Dermis microvascular lymphatic vessel endothelial cell (primary cell): ENCODE measurements at regions not wholly inside any gene's neighbourhood (a gene's known extent, or its start where the extent isn't known, plus 50 kb on each side); places are given as distances from the start of the nearest gene placed in this dataset.

Experiments used
- DNase-seq, 2 donors: peaks; one replicate each; pipeline versions ENCODE4 v3.0.0 to v3.0.0-alpha.2; 2010; ENCODE audit warnings: low read depth in 2 of 2

DNA sequence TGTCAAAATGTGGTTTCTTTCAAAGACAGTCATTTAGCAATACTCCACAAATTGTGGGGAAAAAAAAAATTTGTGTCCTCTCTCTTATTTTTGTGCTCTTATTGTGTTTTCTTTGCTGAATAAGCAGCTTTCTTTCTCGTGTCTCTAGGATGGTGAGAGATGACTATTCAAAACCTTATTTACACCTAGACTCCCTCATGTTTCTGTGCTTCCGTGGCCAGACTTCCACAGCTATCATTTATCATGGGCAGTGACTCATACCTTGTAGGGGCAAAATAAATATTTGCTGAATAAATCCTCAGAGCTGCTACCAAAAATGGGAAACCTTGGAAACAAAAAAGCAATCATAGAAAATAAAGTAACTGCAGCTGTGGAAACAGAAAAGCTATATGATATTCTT is 204.9 kb upstream of the MIR17HG start:
- DNase-seq, result no peak

GRCh38 chr13:91144054-91144453 is 203.4 kb upstream of the MIR17HG start:
- DNase-seq, result no peak

DNA sequence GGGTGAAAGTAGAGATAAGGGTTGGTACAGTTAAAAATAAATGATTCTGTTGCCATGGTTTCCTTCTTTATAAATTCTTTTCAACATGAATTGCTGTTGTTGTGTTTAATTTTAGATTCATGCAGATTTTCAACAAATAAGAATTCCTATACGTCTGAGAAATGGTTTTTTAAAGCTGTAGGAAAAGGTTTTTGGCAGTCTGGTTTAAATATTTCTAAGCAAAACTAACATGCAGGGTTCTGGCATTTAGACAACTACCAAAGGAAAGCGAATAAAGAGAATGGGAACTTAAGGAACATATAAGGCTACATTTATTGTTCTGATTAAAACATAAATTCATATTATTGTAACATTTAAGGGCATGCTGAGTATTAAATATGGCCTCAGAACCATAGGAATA is 203.0 kb upstream of the MIR17HG start:
- DNase-seq, result no peak

DNA sequence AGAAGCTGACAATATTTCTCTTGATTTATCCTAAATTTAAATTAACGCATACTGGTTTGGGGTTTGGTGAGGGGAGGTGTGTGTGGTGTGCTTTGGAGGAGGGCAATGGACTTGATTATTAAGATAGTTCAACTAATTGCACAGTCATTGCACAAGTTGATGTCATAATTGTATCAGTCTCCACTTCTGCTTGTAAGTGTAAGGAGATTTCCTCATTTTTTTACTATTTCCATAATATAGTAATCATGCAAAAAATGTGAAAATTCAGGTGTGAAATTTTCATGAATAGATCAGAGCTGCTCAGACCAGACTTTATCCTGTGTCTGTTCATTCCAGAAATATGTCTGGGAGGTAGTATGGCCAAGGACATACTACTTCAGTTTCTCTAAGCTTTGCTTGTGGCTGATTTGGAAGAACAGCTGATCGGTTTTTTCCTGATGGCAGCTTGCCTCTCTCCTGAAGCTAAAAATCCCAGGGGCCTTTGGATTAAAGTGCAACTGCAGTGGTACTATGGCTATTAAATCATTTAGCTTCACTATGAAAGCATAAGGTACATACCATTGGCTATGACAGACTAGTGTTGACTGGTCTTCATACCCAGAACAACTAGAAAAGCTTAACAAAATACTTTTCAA is 201.8 kb upstream of the MIR17HG start:
- DNase-seq, result no peak

- no peak for DNase-seq
These were observed 200.9 kb upstream of the MIR17HG start for GRCh38 chr13:91146601-91147000.

GRCh38 chr13:91148098-91148497 is 199.4 kb upstream of the MIR17HG start:
- DNase-seq, result no peak

GRCh38 chr13:91151921-91152320 is 195.6 kb upstream of the MIR17HG start:
- DNase-seq, result no peak

- DNase-seq, result no peak
These were observed 194.1 kb upstream of the MIR17HG start for GRCh38 chr13:91153372-91153771.

DNA sequence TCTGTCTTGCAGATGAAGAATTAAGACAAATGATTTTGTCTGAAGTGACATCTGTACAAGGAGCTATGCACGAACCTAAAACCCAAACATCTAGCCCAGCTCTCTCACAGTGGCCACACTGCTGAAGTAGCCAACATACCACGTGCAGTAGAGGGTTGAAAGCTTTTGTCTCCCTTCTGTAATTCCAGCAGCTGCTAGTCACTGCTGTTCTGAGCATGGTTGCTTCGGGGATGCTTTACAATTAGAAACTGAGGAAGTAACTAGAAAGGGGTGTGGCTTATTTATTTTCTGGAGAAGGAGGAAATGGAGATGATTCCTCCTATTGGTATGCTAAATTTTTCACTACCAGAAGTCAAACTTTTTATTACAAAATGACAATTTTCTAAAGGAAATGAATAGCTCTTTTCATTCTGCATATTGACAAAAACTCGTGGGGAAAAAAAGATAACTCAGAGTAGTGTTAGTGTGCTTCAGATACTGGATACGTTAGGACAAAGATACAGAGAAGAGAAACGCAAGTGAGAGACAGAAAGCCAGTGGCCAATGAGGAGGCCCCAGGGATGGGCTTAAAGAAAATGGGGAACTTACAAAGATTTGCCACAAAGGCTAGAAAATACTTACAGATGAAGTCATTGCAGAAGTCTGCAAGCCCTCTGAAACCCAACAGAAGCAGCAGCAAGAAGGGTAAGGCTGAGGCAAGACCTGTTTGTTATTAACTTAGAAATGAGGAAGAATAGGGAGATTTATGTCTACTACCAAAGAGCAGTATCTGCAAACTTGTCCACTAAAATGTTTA is 192.7 kb upstream of the MIR17HG start:
- DNase-seq, result no peak

- DNase-seq, result no peak
These were observed 191.9 kb upstream of the MIR17HG start for GRCh38 chr13:91155512-91156114.

DNA sequence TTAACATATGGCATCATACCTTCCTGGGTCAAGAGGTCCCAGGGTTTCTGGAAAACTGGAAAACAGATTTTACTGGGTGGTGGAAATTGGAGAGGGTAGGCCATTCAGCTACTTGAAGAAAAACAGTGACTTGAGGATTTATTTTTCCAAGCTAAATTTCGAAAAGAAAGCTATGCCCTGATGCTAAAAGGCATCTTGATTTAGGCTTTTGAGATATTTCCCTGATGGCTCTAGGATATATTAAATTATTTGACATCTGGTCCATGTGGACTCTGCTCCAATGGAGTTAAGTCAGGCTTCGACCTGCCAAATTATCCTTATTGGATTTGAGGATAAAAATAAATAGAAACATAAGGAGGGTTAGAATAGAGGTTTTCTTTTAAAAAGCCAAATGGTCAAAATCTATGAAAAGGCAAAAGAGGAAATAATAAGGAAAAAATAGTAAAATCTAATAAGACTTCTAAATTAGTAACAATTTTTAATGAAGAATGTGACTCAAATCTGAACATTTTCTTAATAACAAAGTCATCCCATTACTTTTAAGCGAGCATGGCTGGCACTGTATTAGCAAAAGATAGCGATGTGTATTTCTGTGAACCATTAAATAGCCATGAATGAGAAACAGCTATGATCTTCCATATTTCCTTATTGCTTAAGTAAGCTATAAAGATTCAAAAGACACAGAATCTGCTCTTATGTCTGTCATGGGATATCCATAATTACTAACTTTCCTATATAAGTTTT is 190.0 kb upstream of the MIR17HG start:
- DNase-seq, result no peak

- no peak for DNase-seq
These were observed 189.5 kb upstream of the MIR17HG start for GRCh38 chr13:91158017-91158395.

DNA sequence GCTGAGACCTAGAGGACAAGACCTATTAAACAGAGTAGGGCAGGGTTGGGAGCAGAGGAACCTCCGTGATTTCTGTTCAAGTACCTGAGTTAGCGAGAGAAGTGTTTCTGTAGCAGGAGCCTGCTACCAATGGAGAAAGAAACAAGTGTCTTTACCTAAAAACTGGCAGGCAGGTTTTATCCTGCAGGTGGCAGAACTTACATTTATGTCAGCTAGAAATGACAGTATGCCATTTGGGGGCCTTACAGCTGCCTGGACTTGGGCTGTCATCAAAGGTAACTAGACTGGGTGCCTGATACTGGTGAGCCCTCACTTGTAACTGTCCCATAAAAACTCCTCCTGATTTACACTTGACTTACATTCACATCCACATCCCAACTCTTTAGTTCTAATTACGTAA is 185.3 kb upstream of the MIR17HG start:
- DNase-seq, result peak; percentile 4 to 16

DNA sequence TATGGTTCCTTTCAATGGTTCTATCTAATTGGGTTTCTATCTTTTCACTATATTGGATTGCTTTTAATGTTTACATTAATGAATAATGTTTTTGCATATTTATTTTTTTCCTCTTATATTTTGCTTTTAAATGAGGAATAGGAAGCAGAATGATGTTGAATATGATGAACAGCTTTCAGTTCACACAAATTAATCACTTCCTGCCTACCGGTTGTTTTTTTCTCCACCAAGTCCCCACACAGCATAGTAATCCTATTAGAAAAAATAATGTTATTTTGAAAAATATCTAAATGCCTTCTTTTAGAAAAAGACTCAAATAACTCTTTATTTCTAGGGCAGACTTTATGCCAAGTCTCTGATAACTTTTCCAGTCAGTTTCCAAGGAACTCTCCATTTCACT is 184.9 kb upstream of the MIR17HG start:
- no peak for DNase-seq

DNA sequence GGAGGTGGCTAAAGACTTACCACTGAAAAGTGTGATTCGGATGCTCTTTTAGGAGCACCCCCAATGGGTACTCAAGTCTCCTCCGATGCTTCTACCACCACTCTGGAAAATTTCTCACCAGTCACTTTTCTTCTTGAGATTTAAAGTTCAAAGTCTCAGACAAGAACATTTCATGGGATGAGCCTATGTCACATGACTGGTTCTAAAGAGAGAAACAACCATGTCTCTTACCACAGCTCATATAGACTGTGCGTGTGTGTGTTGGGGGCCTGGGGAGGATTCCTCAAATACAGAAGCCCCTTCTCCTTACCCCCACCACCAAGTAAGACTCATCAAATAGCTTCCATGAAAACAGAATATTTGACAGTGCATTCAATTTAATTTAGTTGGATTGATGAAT is 181.7 kb upstream of the MIR17HG start:
- DNase-seq, result no peak

DNA sequence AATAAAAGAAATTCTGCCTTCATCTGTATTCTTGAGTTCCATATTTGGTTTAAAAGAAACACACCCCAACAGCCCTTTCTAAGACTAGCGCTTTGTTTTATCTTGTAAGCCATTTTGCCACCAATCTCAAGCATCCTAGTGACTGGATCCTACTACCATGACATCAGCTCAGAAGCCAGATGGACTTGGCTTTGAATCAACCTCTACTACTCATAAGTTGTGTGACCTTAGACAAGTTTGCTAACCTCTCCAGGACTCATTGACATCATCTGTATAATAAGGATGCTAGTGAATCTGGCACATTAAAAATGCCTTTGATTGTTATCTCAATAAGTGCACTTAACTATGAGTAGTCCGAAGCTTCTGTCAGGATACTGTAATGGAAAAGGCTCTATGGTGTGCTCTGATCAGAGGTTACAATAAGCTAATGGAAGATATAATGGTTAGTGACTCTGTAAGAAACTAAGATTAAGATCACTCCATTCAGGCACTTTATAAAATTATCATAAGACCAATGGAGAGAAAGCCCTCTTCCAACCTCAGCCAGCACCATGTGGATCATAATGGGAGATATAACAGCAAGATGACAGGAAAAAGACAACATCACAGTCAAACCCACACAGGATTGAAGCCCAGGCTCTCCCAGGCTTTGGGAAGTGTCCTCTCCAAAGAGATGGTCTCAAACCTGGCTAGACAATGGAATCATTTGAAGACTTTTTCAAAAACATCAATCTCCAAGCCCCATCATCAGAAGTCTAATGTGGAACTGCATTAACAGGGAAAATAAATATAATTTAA is 180.6 kb upstream of the MIR17HG start:
- DNase-seq, result no peak

GRCh38 chr13:91167706-91168385 is 179.6 kb upstream of the MIR17HG start:
- DNase-seq, result no peak

- DNase-seq, result no peak
These were observed 179.1 kb upstream of the MIR17HG start for GRCh38 chr13:91168386-91168711.

DNA sequence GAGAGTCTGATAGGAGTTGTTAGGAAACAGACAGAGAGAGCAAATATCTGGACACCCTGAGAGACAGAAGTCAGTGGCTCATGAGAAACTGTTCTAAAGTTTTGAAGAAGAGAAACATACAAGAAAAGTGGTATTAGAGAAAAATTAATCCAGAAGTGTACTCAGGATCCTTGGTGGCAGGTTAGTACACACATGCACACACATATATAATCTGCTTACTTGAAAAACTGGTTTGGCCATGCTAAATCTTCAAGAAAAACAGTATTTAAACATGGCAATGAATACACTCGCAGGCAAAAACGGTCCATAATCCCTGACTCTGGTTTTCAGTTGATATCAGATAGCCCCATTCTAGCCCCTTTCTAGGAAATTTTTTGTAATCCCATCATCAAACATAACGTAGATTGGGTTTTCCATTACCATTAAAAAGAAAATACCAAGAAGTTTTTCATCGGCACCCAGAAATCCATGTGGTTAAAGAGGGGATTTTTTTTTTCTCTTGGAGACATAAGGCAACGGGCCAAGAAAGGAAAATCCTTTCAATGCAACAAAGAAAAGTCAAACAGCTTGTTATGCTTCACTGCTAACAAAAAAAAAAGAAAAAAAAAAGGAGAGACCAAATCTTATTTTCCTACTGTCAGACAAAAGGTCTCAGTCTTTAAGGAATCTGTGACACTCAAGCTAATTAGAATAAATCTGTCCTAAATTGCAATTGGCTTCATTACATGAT is 178.0 kb upstream of the MIR17HG start:
- DNase-seq, result no peak

DNA sequence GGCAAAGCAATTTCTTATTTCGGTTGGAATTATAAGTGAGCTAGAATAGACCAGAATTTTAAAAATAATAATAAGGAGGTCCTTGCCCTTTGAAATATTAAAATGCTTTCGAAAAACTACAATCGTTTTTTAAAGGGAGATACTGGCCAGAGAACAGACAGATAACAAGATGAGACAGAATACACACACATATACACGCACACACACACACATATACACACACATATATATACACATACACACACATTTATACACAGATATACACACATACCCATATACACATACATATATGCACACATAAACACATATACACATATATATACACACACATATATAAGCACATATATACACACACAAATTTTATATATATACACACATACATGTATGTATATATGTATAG is 175.3 kb upstream of the MIR17HG start:
- DNase-seq, result no peak
